ENCODE measurements at regions not wholly inside any gene's neighbourhood (a gene's known extent, or its start where the extent isn't known, plus 50 kb on each side); places are given as distances from the start of the nearest gene placed in this dataset.

DNA sequence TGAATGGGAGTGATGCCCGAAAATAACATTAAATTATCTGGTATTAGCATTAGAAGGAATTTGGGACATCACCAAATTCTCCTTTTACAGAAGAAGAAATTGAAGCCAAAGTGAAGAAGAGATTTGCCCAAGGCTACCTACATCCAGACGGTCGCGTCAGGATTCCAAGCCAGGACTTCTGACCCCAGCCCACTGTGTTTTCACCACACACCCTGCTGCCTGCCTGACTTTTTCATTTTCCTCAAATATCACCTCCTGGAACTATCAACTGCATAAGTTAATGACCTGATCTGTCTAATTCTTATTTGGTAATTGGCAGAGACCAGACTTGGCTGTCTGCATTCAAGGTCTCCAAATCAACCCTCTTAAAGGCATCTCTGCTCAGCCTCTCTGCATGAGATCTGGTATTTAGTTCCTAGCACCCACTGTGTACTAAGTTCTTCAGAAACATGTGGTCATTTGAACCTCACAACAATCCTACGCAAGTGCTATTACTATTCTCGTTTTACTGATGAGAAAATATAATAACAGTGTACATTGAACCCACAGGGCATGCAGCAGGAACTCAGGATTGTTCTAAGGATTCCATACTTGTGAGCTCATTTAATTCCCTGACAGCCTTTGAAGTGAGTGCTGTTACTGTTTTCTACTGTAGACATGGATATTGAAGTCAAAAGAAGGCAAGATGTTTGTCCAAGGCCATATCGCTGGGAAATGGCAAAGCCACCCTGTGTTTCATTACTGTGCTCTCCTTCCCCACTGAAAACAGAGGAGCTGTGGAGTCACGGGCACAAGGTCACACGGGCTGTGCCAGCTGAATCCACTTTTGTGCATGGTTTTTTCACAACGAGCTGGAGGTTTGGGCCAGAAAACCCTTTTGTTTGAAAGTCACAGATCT lies 195.2 kb upstream of the C1QTNF7 start:
- no peaks in the 10 kb centered on the region for H3K27me3 ChIP-seq
- no peaks in the 10 kb centered on the region for H3K36me3 ChIP-seq
- WGBS, 2 donors = 48 to 62% methylated on average over 10 of the region's 10 CpGs
- H3K4me3 ChIP-seq = no peak overlapping the region
- intact Hi-C loops (cut with DNase I) = loop anchor here in 2 of 3 donors (10.0 kb wide), 1 partner anchor 222 kb away; no protein-coding TSS in a partner anchor
- H3K4me1 ChIP-seq = no peaks in the 10 kb centered on the region
- FAIRE-seq (no peak), ATAC-seq (peak in 1 of 4 donors; percentile 22), DNase-seq (no peak)
- no peak overlapping the region for H3K27ac ChIP-seq
- TF ChIP-seq, protein P1, sequence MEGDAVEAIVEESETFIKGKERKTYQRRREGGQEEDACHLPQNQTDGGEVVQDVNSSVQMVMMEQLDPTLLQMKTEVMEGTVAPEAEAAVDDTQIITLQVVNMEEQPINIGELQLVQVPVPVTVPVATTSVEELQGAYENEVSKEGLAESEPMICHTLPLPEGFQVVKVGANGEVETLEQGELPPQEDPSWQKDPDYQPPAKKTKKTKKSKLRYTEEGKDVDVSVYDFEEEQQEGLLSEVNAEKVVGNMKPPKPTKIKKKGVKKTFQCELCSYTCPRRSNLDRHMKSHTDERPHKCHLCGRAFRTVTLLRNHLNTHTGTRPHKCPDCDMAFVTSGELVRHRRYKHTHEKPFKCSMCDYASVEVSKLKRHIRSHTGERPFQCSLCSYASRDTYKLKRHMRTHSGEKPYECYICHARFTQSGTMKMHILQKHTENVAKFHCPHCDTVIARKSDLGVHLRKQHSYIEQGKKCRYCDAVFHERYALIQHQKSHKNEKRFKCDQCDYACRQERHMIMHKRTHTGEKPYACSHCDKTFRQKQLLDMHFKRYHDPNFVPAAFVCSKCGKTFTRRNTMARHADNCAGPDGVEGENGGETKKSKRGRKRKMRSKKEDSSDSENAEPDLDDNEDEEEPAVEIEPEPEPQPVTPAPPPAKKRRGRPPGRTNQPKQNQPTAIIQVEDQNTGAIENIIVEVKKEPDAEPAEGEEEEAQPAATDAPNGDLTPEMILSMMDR (IDR thresholded peaks at IDR 0.05) = no peak
- no peaks in the 10 kb centered on the region for H3K9me3 ChIP-seq

DNA sequence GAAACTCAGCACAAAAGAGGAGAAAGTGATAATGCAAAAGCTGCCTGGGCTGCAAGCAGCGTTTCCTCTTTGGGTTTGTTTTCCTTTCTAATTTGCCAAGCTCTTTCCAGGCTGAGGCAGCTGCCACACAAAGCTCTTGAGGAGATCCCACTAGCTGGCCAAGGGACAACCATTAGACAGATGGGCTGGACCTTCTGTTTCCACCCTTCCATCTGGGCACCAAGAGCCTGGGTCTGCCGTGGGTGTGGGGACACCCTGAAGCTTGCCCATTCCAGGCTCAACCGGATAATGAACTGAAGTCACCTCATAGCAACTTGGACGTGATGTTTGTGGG lies 194.6 kb upstream of the C1QTNF7 start:
- intact Hi-C loops (cut with DNase I) = loop anchor here in 2 of 3 donors (10.0 kb wide), 1 partner anchor 222 kb away; no protein-coding TSS in a partner anchor
- FAIRE-seq = no peak
- Histone ChIP-seq H3K9me3 (no peaks in the 10 kb centered on the region), H3K27ac (no peak overlapping the region), H3K4me1 (no peaks in the 10 kb centered on the region), H3K36me3 (no peaks in the 10 kb centered on the region), H3K27me3 (no peaks in the 10 kb centered on the region), H3K4me3 (no peak overlapping the region)
- 37 to 53% methylated on average over 4 of the region's 4 CpGs for WGBS, 2 donors
- no peak for DNase-seq
- no peak for ATAC-seq
- TF ChIP-seq, protein P1 (IDR thresholded peaks at IDR 0.05) = no peak

DNA sequence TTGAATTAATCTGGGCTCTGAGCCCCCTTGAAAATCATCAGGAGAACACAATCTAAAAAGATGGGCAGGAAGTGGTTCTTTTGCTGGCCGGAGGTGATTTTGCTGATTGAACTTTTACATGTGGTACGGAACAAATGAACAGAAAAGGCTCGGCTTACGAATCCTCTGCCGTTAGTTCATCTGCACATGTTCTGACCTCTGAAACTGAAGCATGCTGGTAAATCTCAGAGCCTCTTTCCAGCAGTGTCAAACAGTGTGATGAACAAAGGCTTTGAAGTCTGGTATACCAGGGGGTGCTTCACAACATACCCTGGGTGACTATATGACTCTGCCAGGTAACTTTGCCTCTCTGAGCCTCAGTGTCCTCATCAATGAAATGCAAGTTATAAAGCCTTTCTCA lies 194.2 kb upstream of the C1QTNF7 start:
- ATAC-seq (no peak), DNase-seq (no peak), FAIRE-seq (no peak)
- 78 to 85% methylated on average over 5 of the region's 5 CpGs for WGBS, 2 donors
- Histone ChIP-seq H3K4me1 (no peaks in the 10 kb centered on the region), H3K27me3 (no peaks in the 10 kb centered on the region), H3K4me3 (no peak overlapping the region), H3K27ac (no peak overlapping the region), H3K9me3 (no peaks in the 10 kb centered on the region), H3K36me3 (no peaks in the 10 kb centered on the region)
- intact Hi-C loops (cut with DNase I) = loop anchor here in 2 of 3 donors (10.0 kb wide), 1 partner anchor 221 kb away; no protein-coding TSS in a partner anchor
- TF ChIP-seq, protein P1 (IDR thresholded peaks at IDR 0.05) = no peak

DNA sequence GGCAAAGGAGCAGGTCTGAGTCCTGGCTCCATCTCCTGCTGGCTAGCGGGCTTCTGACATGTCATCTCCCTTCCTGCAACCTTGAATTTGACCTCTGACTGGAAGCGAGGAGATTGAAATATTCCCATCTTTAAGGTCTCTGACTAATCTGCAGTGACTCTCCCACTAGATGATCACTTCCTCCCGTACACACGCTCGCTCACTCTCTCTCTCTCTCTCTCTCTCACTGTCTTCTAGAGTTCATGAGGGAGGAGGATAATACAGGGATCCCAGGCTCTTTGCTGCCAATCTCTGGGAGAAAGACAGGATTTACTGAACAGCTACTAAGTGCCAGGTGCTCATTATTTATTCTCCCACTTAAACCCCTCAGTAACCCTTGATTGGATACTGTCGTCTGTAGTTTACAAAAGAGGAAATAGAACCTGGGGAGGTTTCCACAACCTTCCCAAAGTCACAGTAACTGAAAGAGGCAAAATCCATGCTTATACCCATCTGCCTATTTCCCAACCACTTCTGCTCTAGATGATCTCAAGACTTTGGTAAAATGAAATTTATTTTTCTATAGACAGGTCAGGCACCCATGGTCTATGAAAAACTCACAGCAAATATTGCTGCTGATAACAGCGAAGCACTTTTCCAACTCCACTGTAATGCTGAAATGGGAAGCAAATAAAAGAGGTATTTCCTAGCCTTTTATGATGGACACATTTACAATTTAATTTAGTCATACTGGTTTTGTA lies 193.5 kb upstream of the C1QTNF7 start:
- TF ChIP-seq, protein P1 (IDR thresholded peaks at IDR 0.05) = no peak
- Histone ChIP-seq H3K27me3 (no peaks in the 10 kb centered on the region), H3K9me3 (no peaks in the 10 kb centered on the region), H3K27ac (no peak overlapping the region), H3K36me3 (no peaks in the 10 kb centered on the region), H3K4me3 (no peak overlapping the region), H3K4me1 (no peaks in the 10 kb centered on the region)
- peak in 2 of 4 donors; percentile 33 to 50 for ATAC-seq
- intact Hi-C loops (cut with DNase I) = loop anchor here in 2 of 3 donors (10.0 kb wide), 1 partner anchor 221 kb away; no protein-coding TSS in a partner anchor
- no peak for FAIRE-seq
- WGBS, 2 donors = 61 to 68% methylated on average over 7 of the region's 7 CpGs
- no peak for DNase-seq

Measured in pancreas (tissue), 10 donors.